ENCODE measurements at regions not wholly inside any gene's neighbourhood (a gene's known extent, or its start where the extent isn't known, plus 50 kb on each side); places are given as distances from the start of the nearest gene placed in this dataset.
"Not testable (repeated sequence)": the region's sequence is repeated elsewhere in the genome, so short reads cannot be mapped to it uniquely, and the experiment has no call there.

DNA sequence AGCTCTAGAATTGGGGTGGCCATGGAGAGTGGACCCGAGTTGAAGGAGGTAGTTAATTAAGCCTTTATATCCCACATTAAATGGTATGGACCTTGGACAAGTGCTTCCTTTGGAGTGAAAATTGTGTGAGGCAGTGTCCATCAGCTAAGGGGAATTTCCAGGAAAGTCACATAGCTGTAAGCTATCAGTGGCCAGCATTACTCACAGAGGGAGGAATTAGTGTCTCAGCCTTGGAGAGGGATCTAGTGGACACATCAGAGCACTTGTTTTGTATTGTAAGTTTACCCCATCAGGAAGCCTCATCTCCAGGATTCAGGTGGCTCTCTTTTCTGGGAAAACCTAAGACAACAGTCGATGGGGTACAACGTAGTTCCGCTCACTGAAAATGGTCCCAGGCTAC is 416.7 kb downstream of the TFEC start:
- WGBS, 2 experiments (ENCODE audit: insufficient coverage in 1 of 2, insufficient read length in 1 of 2) = 92% methylated on average over 4 of the region's 4 CpGs; no CpG with 5 or more reads in 1 of the 2 experiments
- Mint-ChIP-seq H3K9me3 (no peaks in the 10 kb centered on the region), H3K27ac (no peak overlapping the region)

DNA sequence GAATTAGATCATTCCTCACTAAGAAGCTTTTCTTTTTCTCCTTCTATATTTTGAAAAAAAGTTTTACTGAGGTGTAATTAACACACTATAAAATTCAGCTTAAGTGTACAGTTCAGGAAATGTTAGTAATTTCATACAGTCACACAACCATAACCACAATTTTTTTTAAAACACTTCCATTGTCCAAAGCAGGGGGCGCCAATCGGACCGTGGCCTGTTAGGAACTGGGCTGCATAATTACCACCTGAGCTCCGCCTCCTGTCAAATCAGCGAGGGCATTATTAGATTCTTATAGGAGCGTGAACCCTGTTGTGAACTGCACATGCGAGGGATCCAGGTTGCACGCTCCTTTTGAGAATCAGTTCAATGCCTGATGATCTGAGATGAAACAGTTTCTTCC is 427.1 kb downstream of the TFEC start:
- no peaks in the 10 kb centered on the region for H3K27me3 Mint-ChIP-seq (ENCODE audit: insufficient read depth)
- no peak overlapping the region for H3K4me3 Mint-ChIP-seq
- peaks cover 4% of the 10 kb centered on the region for H3K9me3 Mint-ChIP-seq
- TF ChIP-seq, protein P1, sequence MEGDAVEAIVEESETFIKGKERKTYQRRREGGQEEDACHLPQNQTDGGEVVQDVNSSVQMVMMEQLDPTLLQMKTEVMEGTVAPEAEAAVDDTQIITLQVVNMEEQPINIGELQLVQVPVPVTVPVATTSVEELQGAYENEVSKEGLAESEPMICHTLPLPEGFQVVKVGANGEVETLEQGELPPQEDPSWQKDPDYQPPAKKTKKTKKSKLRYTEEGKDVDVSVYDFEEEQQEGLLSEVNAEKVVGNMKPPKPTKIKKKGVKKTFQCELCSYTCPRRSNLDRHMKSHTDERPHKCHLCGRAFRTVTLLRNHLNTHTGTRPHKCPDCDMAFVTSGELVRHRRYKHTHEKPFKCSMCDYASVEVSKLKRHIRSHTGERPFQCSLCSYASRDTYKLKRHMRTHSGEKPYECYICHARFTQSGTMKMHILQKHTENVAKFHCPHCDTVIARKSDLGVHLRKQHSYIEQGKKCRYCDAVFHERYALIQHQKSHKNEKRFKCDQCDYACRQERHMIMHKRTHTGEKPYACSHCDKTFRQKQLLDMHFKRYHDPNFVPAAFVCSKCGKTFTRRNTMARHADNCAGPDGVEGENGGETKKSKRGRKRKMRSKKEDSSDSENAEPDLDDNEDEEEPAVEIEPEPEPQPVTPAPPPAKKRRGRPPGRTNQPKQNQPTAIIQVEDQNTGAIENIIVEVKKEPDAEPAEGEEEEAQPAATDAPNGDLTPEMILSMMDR (conservative IDR thresholded peaks at IDR 0.05) = peak; percentile 55
- DNase-seq = no peak
- no peak overlapping the region for H3K9ac ChIP-seq (ENCODE audit: extremely low read depth, low read length, poor library complexity, severe bottlenecking)
- no peaks in the 10 kb centered on the region for H3K9me3 ChIP-seq (ENCODE audit: control insufficient read depth, low read length)
- no peaks in the 10 kb centered on the region for H3K36me3 ChIP-seq (ENCODE audit: control insufficient read depth, insufficient read depth, low read length)
- 95 to 96% methylated on average over 8 of the region's 8 CpGs for WGBS, 2 experiments (ENCODE audit: insufficient coverage in 1 of 2, insufficient read length in 1 of 2)
- no peak overlapping the region for H3K27ac Mint-ChIP-seq
- no peaks in the 10 kb centered on the region for H3K36me3 Mint-ChIP-seq (ENCODE audit: low read depth)
- no peak overlapping the region for H3K27ac ChIP-seq (ENCODE audit: low read depth, low read length)
- H3K4me1 ChIP-seq (ENCODE audit: control insufficient read depth, insufficient read depth, low read length) = no peaks in the 10 kb centered on the region
- H3K4me3 ChIP-seq (ENCODE audit: low read length) = no peak overlapping the region
- H3K4me1 Mint-ChIP-seq = no peaks in the 10 kb centered on the region
- no peaks in the 10 kb centered on the region for H3K27me3 ChIP-seq (ENCODE audit: control insufficient read depth, insufficient read depth, low read length, poor library complexity, severe bottlenecking)

More for the DNA sequence above, 416.7 kb downstream of the TFEC start:
- Histone ChIP-seq H3K4me3 (ENCODE audit: low read length) (no peak overlapping the region), H3K27me3 (ENCODE audit: control insufficient read depth, insufficient read depth, low read length, poor library complexity, severe bottlenecking) (no peaks in the 10 kb centered on the region), H3K36me3 (ENCODE audit: control insufficient read depth, insufficient read depth, low read length) (no peaks in the 10 kb centered on the region), H3K9me3 (ENCODE audit: control insufficient read depth, low read length) (no peaks in the 10 kb centered on the region), H3K9ac (ENCODE audit: extremely low read depth, low read length, poor library complexity, severe bottlenecking) (no peak overlapping the region), H3K4me1 (ENCODE audit: control insufficient read depth, insufficient read depth, low read length) (no peaks in the 10 kb centered on the region), H3K27ac (ENCODE audit: low read depth, low read length) (no peak overlapping the region)
- DNase-seq = no peak
- TF ChIP-seq, protein P1 (conservative IDR thresholded peaks at IDR 0.05) = no peak
- no peaks in the 10 kb centered on the region for H3K36me3 Mint-ChIP-seq (ENCODE audit: low read depth)
- H3K4me3 Mint-ChIP-seq = no peak overlapping the region
- no peaks in the 10 kb centered on the region for H3K4me1 Mint-ChIP-seq
- H3K27me3 Mint-ChIP-seq (ENCODE audit: insufficient read depth) = no peaks in the 10 kb centered on the region

DNA sequence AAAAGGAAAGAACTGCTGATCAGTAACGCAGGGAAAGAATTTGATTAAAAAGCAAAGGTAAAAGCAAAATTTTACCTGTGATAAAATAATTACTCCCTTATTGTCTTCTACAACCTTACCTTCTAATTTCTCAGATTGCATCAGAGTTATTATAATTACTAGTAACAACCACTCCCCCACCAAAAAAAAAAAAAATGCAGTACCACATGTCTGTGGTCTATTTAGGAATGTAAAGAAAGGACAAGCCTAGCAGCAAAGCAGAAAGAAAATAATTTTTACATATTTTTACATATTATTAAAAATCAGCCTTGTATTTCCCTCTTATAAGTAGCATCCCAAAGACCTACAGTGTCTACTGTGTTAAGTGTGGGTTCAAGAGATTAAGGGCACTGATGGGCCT is 430.4 kb downstream of the TFEC start:
- Histone ChIP-seq H3K9me3 (ENCODE audit: control insufficient read depth, low read length) (no peaks in the 10 kb centered on the region), H3K4me3 (ENCODE audit: low read length) (no peak overlapping the region), H3K9ac (ENCODE audit: extremely low read depth, low read length, poor library complexity, severe bottlenecking) (no peak overlapping the region), H3K4me1 (ENCODE audit: control insufficient read depth, insufficient read depth, low read length) (no peaks in the 10 kb centered on the region), H3K27ac (ENCODE audit: low read depth, low read length) (no peak overlapping the region), H3K36me3 (ENCODE audit: control insufficient read depth, insufficient read depth, low read length) (no peaks in the 10 kb centered on the region), H3K27me3 (ENCODE audit: control insufficient read depth, insufficient read depth, low read length, poor library complexity, severe bottlenecking) (no peaks in the 10 kb centered on the region)
- Mint-ChIP-seq H3K27ac (no peak overlapping the region), H3K27me3 (ENCODE audit: insufficient read depth) (no peaks in the 10 kb centered on the region), H3K9me3 (peaks cover 18% of the 10 kb centered on the region), H3K4me1 (no peaks in the 10 kb centered on the region), H3K4me3 (no peak overlapping the region), H3K36me3 (ENCODE audit: low read depth) (no peaks in the 10 kb centered on the region)
- TF ChIP-seq, protein P1 (conservative IDR thresholded peaks at IDR 0.05) = no peak
- 92% methylated on average over 1 of the region's 1 CpG; no CpG with 5 or more reads in 1 of the 2 experiments for WGBS, 2 experiments (ENCODE audit: insufficient coverage in 1 of 2, insufficient read length in 1 of 2)
- no peak for DNase-seq

DNA sequence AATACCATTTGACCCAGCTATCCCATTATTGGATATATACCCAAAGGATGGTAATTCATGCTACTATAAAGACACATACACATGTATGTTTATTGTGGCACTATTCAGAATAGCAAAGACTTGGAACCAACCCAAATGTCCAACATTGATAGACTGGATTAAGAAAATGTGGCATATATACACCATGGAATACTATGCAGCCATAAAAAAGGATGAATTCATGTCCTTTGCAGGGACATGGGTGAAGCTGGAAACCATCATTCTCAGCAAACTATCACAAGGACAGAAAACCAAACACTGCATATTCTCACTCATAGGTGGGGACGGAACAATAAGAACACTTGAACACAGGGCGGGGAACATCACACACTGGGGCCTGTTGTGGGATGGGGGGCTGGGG is 431.4 kb downstream of the TFEC start:
- not testable (repeated sequence) for H3K36me3 Mint-ChIP-seq (ENCODE audit: low read depth); H3K27ac ChIP-seq (ENCODE audit: low read depth, low read length); H3K4me1 ChIP-seq (ENCODE audit: control insufficient read depth, insufficient read depth, low read length); H3K4me3 ChIP-seq (ENCODE audit: low read length); DNase-seq; H3K27me3 ChIP-seq (ENCODE audit: control insufficient read depth, insufficient read depth, low read length, poor library complexity, severe bottlenecking); H3K27me3 Mint-ChIP-seq (ENCODE audit: insufficient read depth); H3K4me1 Mint-ChIP-seq; H3K9me3 ChIP-seq (ENCODE audit: control insufficient read depth, low read length); H3K36me3 ChIP-seq (ENCODE audit: control insufficient read depth, insufficient read depth, low read length); H3K9ac ChIP-seq (ENCODE audit: extremely low read depth, low read length, poor library complexity, severe bottlenecking); H3K4me3 Mint-ChIP-seq; H3K27ac Mint-ChIP-seq
- H3K9me3 Mint-ChIP-seq = peaks cover 18% of the 10 kb centered on the region
- 100% methylated on average over 1 to 2 of the region's 2 CpGs for WGBS, 2 experiments (ENCODE audit: insufficient coverage in 1 of 2, insufficient read length in 1 of 2)

DNA sequence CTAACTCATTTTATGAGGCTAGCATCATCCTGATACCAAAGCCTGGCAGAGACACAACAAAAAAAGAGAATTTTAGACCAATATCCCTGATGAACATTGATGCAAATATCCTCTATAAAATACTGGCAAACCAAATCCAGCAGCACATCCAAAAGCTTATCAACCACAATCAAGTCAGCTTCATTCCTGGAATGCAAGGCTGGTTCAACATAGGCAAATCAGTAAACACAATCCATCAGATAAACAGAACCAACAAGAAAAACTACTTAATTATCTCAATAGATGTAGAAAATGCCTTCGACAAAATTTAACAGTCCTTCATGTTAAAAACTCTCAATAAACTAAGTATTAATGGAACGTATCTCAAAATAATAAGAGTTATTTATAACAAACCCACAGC is 433.3 kb downstream of the TFEC start:
- not testable (repeated sequence) for H3K9ac ChIP-seq (ENCODE audit: extremely low read depth, low read length, poor library complexity, severe bottlenecking); H3K27ac ChIP-seq (ENCODE audit: low read depth, low read length); H3K27me3 ChIP-seq (ENCODE audit: control insufficient read depth, insufficient read depth, low read length, poor library complexity, severe bottlenecking); H3K4me3 Mint-ChIP-seq; H3K9me3 ChIP-seq (ENCODE audit: control insufficient read depth, low read length); H3K4me1 ChIP-seq (ENCODE audit: control insufficient read depth, insufficient read depth, low read length); DNase-seq; H3K27me3 Mint-ChIP-seq (ENCODE audit: insufficient read depth); H3K4me1 Mint-ChIP-seq; H3K36me3 Mint-ChIP-seq (ENCODE audit: low read depth); H3K27ac Mint-ChIP-seq; H3K36me3 ChIP-seq (ENCODE audit: control insufficient read depth, insufficient read depth, low read length); H3K4me3 ChIP-seq (ENCODE audit: low read length)
- WGBS, 2 experiments (ENCODE audit: insufficient coverage in 1 of 2, insufficient read length in 1 of 2) = 80 to 95% methylated on average over 1 to 2 of the region's 2 CpGs
- peaks cover 18% of the 10 kb centered on the region for H3K9me3 Mint-ChIP-seq

Measured in endodermal cell (in vitro differentiated cells).